ENCODE measurements at regions not wholly inside any gene's neighbourhood (a gene's known extent, or its start where the extent isn't known, plus 50 kb on each side); places are given as distances from the start of the nearest gene placed in this dataset.

DNA sequence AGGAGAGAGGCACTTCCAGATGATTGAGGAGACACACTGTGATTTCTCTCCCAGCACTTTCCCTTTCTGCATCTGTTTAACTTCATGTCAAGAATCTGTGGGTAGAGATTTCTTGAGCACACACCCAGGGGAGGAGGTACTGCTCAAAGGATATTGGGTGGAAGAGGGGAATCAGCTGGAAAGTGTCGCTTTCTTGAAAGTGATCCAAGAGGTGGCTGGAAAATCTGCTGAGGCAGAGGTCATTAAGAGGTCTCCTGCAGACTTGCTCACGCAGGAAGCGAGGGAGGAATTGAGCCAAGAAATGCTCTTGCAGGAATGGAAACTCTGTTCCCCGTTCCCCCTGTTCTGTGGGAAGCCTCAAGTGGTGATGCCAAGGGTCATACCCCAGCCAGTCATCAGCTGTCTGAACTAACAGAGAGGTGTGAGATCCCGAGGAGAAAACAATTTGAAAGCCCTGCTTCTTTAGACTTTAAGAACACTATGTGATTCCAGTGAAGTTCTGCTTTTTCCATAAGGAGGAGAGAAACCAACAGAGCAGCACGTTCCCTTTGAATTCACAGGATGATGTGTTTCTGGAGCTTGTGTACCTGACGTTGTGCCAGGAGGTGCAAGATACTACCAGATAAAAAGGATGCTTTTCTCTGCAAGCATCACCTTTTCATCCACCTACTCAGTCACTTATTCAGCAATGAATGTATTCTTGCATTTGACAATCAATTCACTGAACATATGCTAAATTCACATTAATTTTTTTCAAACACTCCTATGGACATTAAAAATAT lies 163.4 kb upstream of the GPR12 start:
- Histone ChIP-seq H3K4me1 (ENCODE audit: low read depth) (peaks cover 7% of the 10 kb centered on the region), H3K27ac (peak overlapping the region; percentile 19), H3K27me3 (no peaks in the 10 kb centered on the region), H3K36me3 (no peaks in the 10 kb centered on the region), H3K9me3 (ENCODE audit: low read depth) (no peaks in the 10 kb centered on the region), H3K4me3 (no peak overlapping the region)
- no peak for TF ChIP-seq CTCF (IDR thresholded peaks at IDR 0.05; ENCODE audit: low read depth, low read length)
- DNase-seq (ENCODE audit: low read depth in 1 of 2, low spot score in 1 of 2) = peak; percentile 44 to 96

GRCh38 chr13:26921918-26922317 lies 161.3 kb upstream of the GPR12 start:
- no peak overlapping the region for H3K27ac ChIP-seq
- no peak overlapping the region for H3K4me3 ChIP-seq
- no peaks in the 10 kb centered on the region for H3K27me3 ChIP-seq
- no peak for DNase-seq (ENCODE audit: low read depth in 1 of 2, low spot score in 1 of 2)
- peaks cover 7% of the 10 kb centered on the region for H3K4me1 ChIP-seq (ENCODE audit: low read depth)
- no peaks in the 10 kb centered on the region for H3K36me3 ChIP-seq
- no peak for TF ChIP-seq CTCF (IDR thresholded peaks at IDR 0.05; ENCODE audit: low read depth, low read length)
- H3K9me3 ChIP-seq (ENCODE audit: low read depth) = no peaks in the 10 kb centered on the region

- Histone ChIP-seq H3K4me1 (ENCODE audit: low read depth) (peaks cover 7% of the 10 kb centered on the region), H3K4me3 (no peak overlapping the region), H3K9me3 (ENCODE audit: low read depth) (no peaks in the 10 kb centered on the region), H3K27me3 (no peaks in the 10 kb centered on the region), H3K36me3 (no peaks in the 10 kb centered on the region), H3K27ac (no peak overlapping the region)
- no peak for TF ChIP-seq CTCF (IDR thresholded peaks at IDR 0.05; ENCODE audit: low read depth, low read length)
- DNase-seq (ENCODE audit: low read depth in 1 of 2, low spot score in 1 of 2) = no peak
Measured at GRCh38 chr13:26920614-26921355, 160.2 kb upstream of the GPR12 start.

GRCh38 chr13:26919732-26920131 lies 159.1 kb upstream of the GPR12 start:
- no peak for TF ChIP-seq CTCF (IDR thresholded peaks at IDR 0.05; ENCODE audit: low read depth, low read length)
- no peak overlapping the region for H3K27ac ChIP-seq
- DNase-seq (ENCODE audit: low read depth in 1 of 2, low spot score in 1 of 2) = no peak

GRCh38 chr13:26919311-26919710 lies 158.7 kb upstream of the GPR12 start:
- Histone ChIP-seq H3K27me3 (no peaks in the 10 kb centered on the region), H3K27ac (no peak overlapping the region), H3K4me3 (no peak overlapping the region), H3K36me3 (no peaks in the 10 kb centered on the region), H3K4me1 (ENCODE audit: low read depth) (peaks cover 7% of the 10 kb centered on the region), H3K9me3 (ENCODE audit: low read depth) (no peaks in the 10 kb centered on the region)
- no peak for DNase-seq (ENCODE audit: low read depth in 1 of 2, low spot score in 1 of 2)
- TF ChIP-seq CTCF (IDR thresholded peaks at IDR 0.05; ENCODE audit: low read depth, low read length) = no peak

More at GRCh38 chr13:26919732-26920131, 159.1 kb upstream of the GPR12 start:
- no peaks in the 10 kb centered on the region for H3K9me3 ChIP-seq (ENCODE audit: low read depth)
- H3K36me3 ChIP-seq = no peaks in the 10 kb centered on the region
- peaks cover 7% of the 10 kb centered on the region for H3K4me1 ChIP-seq (ENCODE audit: low read depth)
- H3K27me3 ChIP-seq = no peaks in the 10 kb centered on the region
- H3K4me3 ChIP-seq = no peak overlapping the region
